ENCODE measurements at regions not wholly inside any gene's neighbourhood (a gene's known extent, or its start where the extent isn't known, plus 50 kb on each side); places are given as distances from the start of the nearest gene placed in this dataset.

DNA sequence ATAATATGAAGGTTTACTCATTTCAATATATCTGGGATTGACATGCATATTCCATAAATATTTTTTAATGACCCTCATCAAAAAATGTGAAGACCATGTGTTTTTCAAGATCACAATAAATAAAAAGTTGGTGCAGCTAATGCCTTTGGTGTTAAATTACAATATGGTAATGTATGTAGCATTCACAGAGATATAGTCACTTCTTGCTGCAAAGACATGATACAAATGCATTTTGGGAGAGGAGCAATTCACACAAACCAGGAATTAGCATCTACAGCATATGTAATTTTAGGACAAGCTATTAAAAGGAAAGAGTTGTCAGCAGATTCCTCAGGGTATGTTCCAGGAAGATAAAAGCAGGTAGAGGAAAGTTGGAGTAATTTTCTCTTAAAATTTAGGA is 734.5 kb upstream of the HTR2C start:
- Histone ChIP-seq H3K79me1 (replicated peaks; ENCODE audit: low read length, poor library complexity, severe bottlenecking) (no peaks in the 10 kb centered on the region), H3K27ac (ENCODE audit: low read length, poor library complexity, severe bottlenecking) (no peak overlapping the region), H3K36me3 (ENCODE audit: control insufficient read depth in 1 of 2, insufficient read depth in 2 of 2, low read depth in 1 of 2, low read length in 2 of 2) (no peaks in the 10 kb centered on the region), H3K18ac (ENCODE audit: low read depth in 1 of 2, low read length in 2 of 2) (no peak overlapping the region), H2AK5ac (ENCODE audit: low read length, severe bottlenecking) (no peak overlapping the region), H3K27me3 (ENCODE audit: control insufficient read depth in 1 of 2, insufficient read depth in 1 of 2, low read length in 2 of 2) (peaks cover 0 to 5% of the 10 kb centered on the region in 2 experiments), H3K9me3 (ENCODE audit: control insufficient read depth, low read length) (peaks cover 4% of the 10 kb centered on the region), H2BK5ac (ENCODE audit: low read depth, low read length, poor library complexity, severe bottlenecking) (no peak overlapping the region), H3K23ac (ENCODE audit: low read length in 2 of 2) (no peak overlapping the region), H3K9ac (ENCODE audit: low read length) (no peak overlapping the region), H2BK120ac (ENCODE audit: low read depth, low read length) (no peak overlapping the region), H2AFZ (ENCODE audit: low read depth, low read length) (no peak overlapping the region), H4K91ac (ENCODE audit: low read length) (no peak overlapping the region), H3K4ac (ENCODE audit: low read depth in 1 of 2, low read length in 2 of 2) (no peak overlapping the region), H3K4me3 (ENCODE audit: insufficient read depth in 1 of 2, low read depth in 1 of 2, low read length in 2 of 2) (no peak overlapping the region), H2BK12ac (ENCODE audit: low read length in 2 of 2) (no peak overlapping the region), H3K4me1 (ENCODE audit: control insufficient read depth, insufficient read depth, low read depth, low read length) (no peaks in the 10 kb centered on the region), H4K8ac (ENCODE audit: low read length) (no peak overlapping the region), H3K4me2 (ENCODE audit: low read length, poor library complexity, severe bottlenecking) (no peak overlapping the region), H3K14ac (ENCODE audit: low read length in 2 of 2) (no peak overlapping the region), H2BK15ac (ENCODE audit: low read depth, poor library complexity, severe bottlenecking) (no peak overlapping the region)
- DNase-seq = no peak

DNA sequence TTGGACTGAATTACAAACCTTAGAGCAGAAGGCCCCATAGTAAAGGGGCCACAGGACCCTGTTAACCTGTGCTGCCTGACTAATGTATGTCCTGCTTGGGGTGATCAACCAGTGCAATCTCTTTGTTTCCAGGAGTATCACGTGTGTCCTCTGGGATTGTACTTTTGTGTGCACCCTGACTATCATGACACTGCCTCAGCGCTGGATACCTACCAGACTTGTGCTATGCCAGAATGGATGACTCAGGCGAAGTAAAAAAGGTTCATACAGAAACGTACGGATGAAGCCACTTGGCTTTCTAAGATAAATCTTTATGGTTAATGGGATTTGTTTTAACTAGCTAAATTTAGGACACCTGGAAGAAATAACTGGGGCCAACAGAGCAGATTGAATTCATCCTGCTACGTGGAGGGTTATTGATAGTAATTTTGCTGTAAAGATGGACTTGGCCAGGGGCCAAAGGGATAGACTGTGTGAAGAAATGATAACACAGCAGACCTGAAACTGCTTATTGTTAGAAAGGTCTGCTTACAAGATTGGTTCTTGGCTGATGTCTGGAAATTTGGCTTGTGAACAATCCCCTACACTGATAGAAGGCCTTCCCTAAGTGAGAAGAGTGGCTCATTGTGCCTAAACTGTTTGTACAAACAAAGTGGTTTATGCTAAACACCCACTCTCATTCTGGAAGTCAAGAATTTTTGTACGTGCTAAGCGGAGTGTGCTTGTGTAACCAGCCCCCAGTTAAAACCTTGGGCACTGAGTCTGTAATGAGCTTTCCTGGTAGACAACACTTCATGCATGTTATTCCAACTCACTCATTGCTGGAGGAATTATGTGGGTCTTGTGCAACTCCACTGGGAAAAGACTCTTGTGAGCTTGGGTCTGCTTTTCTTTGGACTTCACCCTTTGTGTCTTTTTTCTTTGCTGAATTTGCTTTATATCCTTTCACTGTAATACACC is 750.5 kb upstream of the HTR2C start:
- no peak overlapping the region for H3K27ac ChIP-seq (ENCODE audit: low read length, poor library complexity, severe bottlenecking)

DNA sequence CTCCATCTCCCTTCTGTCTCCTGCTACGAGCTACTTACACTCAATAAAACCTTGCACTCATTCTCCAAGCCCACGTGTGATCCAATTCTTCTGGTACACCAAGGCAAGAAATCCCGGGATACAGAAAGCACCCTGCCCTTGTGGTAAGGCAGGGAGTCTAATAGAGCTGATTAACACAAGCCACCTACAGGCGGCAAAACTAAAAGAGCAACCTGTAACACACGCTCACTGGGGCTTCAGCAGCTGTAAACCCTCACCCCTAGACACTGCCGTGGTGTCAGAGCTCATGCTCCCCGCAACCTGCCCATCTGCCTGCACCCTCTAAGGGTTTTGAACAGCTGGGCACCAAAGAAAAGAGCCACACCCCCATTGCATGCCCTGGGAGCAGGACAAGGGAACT is 755.4 kb upstream of the HTR2C start:
- Histone ChIP-seq H4K8ac (ENCODE audit: low read length) (no peak overlapping the region), H2BK120ac (ENCODE audit: low read depth, low read length) (no peak overlapping the region), H3K4me2 (ENCODE audit: low read length, poor library complexity, severe bottlenecking) (no peak overlapping the region), H2BK5ac (ENCODE audit: low read depth, low read length, poor library complexity, severe bottlenecking) (no peak overlapping the region), H3K79me1 (replicated peaks; ENCODE audit: low read length, poor library complexity, severe bottlenecking) (no peaks in the 10 kb centered on the region), H3K18ac (ENCODE audit: low read depth in 1 of 2, low read length in 2 of 2) (no peak overlapping the region), H2BK12ac (ENCODE audit: low read length in 2 of 2) (no peak overlapping the region), H3K27me3 (ENCODE audit: control insufficient read depth in 1 of 2, insufficient read depth in 1 of 2, low read length in 2 of 2) (peaks cover 0 to 11% of the 10 kb centered on the region in 2 experiments), H3K9me3 (ENCODE audit: control insufficient read depth, low read length) (no peaks in the 10 kb centered on the region), H2AK5ac (ENCODE audit: low read length, severe bottlenecking) (no peak overlapping the region), H2AFZ (ENCODE audit: low read depth, low read length) (no peak overlapping the region), H3K4me1 (ENCODE audit: control insufficient read depth, insufficient read depth, low read depth, low read length) (no peaks in the 10 kb centered on the region), H3K4me3 (ENCODE audit: insufficient read depth in 1 of 2, low read depth in 1 of 2, low read length in 2 of 2) (no peak overlapping the region), H3K14ac (ENCODE audit: low read length in 2 of 2) (no peak overlapping the region), H3K23ac (ENCODE audit: low read length in 2 of 2) (no peak overlapping the region), H3K4ac (ENCODE audit: low read depth in 1 of 2, low read length in 2 of 2) (no peak overlapping the region), H4K91ac (ENCODE audit: low read length) (no peak overlapping the region), H3K36me3 (ENCODE audit: control insufficient read depth in 1 of 2, insufficient read depth in 2 of 2, low read depth in 1 of 2, low read length in 2 of 2) (no peaks in the 10 kb centered on the region), H2BK15ac (ENCODE audit: low read depth, poor library complexity, severe bottlenecking) (no peak overlapping the region), H3K9ac (ENCODE audit: low read length) (no peak overlapping the region), H3K27ac (ENCODE audit: low read length, poor library complexity, severe bottlenecking) (no peak overlapping the region)
- no peak for DNase-seq
- whole genome bisulfite sequencing = 71% methylated on average over 7 of the region's 7 CpGs

More for the DNA sequence above, 750.5 kb upstream of the HTR2C start:
- Histone ChIP-seq H3K9ac (ENCODE audit: low read length) (no peak overlapping the region), H2BK12ac (ENCODE audit: low read length in 2 of 2) (no peak overlapping the region), H3K18ac (ENCODE audit: low read depth in 1 of 2, low read length in 2 of 2) (no peak overlapping the region), H2AK5ac (ENCODE audit: low read length, severe bottlenecking) (no peak overlapping the region), H3K4me2 (ENCODE audit: low read length, poor library complexity, severe bottlenecking) (no peak overlapping the region), H2BK5ac (ENCODE audit: low read depth, low read length, poor library complexity, severe bottlenecking) (no peak overlapping the region), H3K4ac (ENCODE audit: low read depth in 1 of 2, low read length in 2 of 2) (no peak overlapping the region), H2BK15ac (ENCODE audit: low read depth, poor library complexity, severe bottlenecking) (no peak overlapping the region), H3K14ac (ENCODE audit: low read length in 2 of 2) (no peak overlapping the region), H3K79me1 (replicated peaks; ENCODE audit: low read length, poor library complexity, severe bottlenecking) (no peaks in the 10 kb centered on the region), H3K36me3 (ENCODE audit: control insufficient read depth in 1 of 2, insufficient read depth in 2 of 2, low read depth in 1 of 2, low read length in 2 of 2) (no peaks in the 10 kb centered on the region), H3K4me3 (ENCODE audit: insufficient read depth in 1 of 2, low read depth in 1 of 2, low read length in 2 of 2) (no peak overlapping the region), H2AFZ (ENCODE audit: low read depth, low read length) (no peak overlapping the region), H4K8ac (ENCODE audit: low read length) (no peak overlapping the region), H3K4me1 (ENCODE audit: control insufficient read depth, insufficient read depth, low read depth, low read length) (no peaks in the 10 kb centered on the region), H3K23ac (ENCODE audit: low read length in 2 of 2) (no peak overlapping the region), H3K9me3 (ENCODE audit: control insufficient read depth, low read length) (no peaks in the 10 kb centered on the region), H4K91ac (ENCODE audit: low read length) (no peak overlapping the region), H3K27me3 (ENCODE audit: control insufficient read depth in 1 of 2, insufficient read depth in 1 of 2, low read length in 2 of 2) (peaks cover 0 to 3% of the 10 kb centered on the region in 2 experiments), H2BK120ac (ENCODE audit: low read depth, low read length) (no peak overlapping the region)
- peak; percentile 9 for DNase-seq
- WGBS = 78% methylated on average over 6 of the region's 8 CpGs

DNA sequence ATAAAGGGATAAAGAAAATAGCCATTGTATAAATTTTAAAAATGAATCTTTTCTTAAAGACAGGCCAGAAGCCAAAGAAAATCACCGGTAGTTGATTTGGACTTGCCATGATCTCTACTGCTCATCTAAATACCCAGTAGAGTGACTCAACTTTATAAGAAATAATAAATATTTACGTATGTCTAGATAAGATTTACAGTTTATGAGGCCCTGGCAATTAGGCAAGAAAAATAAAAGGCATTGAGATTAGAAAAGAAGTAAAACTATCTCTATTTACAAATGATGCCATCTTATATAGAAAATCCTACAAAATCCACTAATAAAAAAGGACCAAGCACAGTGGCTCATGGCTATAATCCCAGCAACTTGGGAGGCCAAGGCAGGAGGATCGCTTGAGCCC is 765.5 kb upstream of the HTR2C start:
- Histone ChIP-seq H3K18ac (ENCODE audit: low read depth in 1 of 2, low read length in 2 of 2) (no peak overlapping the region), H3K4me1 (ENCODE audit: control insufficient read depth, insufficient read depth, low read depth, low read length) (no peaks in the 10 kb centered on the region), H2BK15ac (ENCODE audit: low read depth, poor library complexity, severe bottlenecking) (no peak overlapping the region), H3K23ac (ENCODE audit: low read length in 2 of 2) (no peak overlapping the region), H3K4me3 (ENCODE audit: insufficient read depth in 1 of 2, low read depth in 1 of 2, low read length in 2 of 2) (no peak overlapping the region), H3K4me2 (ENCODE audit: low read length, poor library complexity, severe bottlenecking) (no peak overlapping the region), H2AFZ (ENCODE audit: low read depth, low read length) (no peak overlapping the region), H3K36me3 (ENCODE audit: control insufficient read depth in 1 of 2, insufficient read depth in 2 of 2, low read depth in 1 of 2, low read length in 2 of 2) (no peaks in the 10 kb centered on the region), H3K79me1 (replicated peaks; ENCODE audit: low read length, poor library complexity, severe bottlenecking) (no peaks in the 10 kb centered on the region), H4K91ac (ENCODE audit: low read length) (no peak overlapping the region), H3K9ac (ENCODE audit: low read length) (no peak overlapping the region), H3K9me3 (ENCODE audit: control insufficient read depth, low read length) (peaks cover 6% of the 10 kb centered on the region), H3K27ac (ENCODE audit: low read length, poor library complexity, severe bottlenecking) (no peak overlapping the region), H2BK5ac (ENCODE audit: low read depth, low read length, poor library complexity, severe bottlenecking) (no peak overlapping the region), H4K8ac (ENCODE audit: low read length) (no peak overlapping the region), H2AK5ac (ENCODE audit: low read length, severe bottlenecking) (no peak overlapping the region), H3K14ac (ENCODE audit: low read length in 2 of 2) (no peak overlapping the region), H3K4ac (ENCODE audit: low read depth in 1 of 2, low read length in 2 of 2) (no peak overlapping the region), H2BK12ac (ENCODE audit: low read length in 2 of 2) (no peak overlapping the region), H2BK120ac (ENCODE audit: low read depth, low read length) (no peak overlapping the region), H3K27me3 (ENCODE audit: control insufficient read depth in 1 of 2, insufficient read depth in 1 of 2, low read length in 2 of 2) (no peaks in the 10 kb centered on the region)
- no CpG with 5 or more reads among the region's 3 CpGs for WGBS
- DNase-seq = no peak
